ENCODE measurements at regions not wholly inside any gene's neighbourhood (a gene's known extent, or its start where the extent isn't known, plus 50 kb on each side); places are given as distances from the start of the nearest gene placed in this dataset.

GRCh38 chr18:76619621-76620315, 124.7 kb upstream of the ZNF516 start:
- H3K4me3 ChIP-seq (ENCODE audit: low read depth, low read length), result no peak overlapping the region
- no peak for TF ChIP-seq CTCF (IDR thresholded peaks at IDR 0.05; ENCODE audit: control insufficient read depth, extremely low read depth, insufficient read depth)
- DNase-seq (ENCODE audit: low read depth), result no peak

GRCh38 chr18:76619261-76619620, 124.2 kb upstream of the ZNF516 start:
- no peak overlapping the region for H3K4me3 ChIP-seq (ENCODE audit: low read depth, low read length)

GRCh38 chr18:76618721-76619120, 123.7 kb upstream of the ZNF516 start:
- TF ChIP-seq CTCF (IDR thresholded peaks at IDR 0.05; ENCODE audit: control insufficient read depth, extremely low read depth, insufficient read depth), result no peak
- no peak for DNase-seq (ENCODE audit: low read depth)
- no peak overlapping the region for H3K4me3 ChIP-seq (ENCODE audit: low read depth, low read length)

More at GRCh38 chr18:76619261-76619620, 124.2 kb upstream of the ZNF516 start:
- DNase-seq (ENCODE audit: low read depth), result no peak
- no peak for TF ChIP-seq CTCF (IDR thresholded peaks at IDR 0.05; ENCODE audit: control insufficient read depth, extremely low read depth, insufficient read depth)

GRCh38 chr18:76616373-76616772, 121.3 kb upstream of the ZNF516 start:
- no peak for TF ChIP-seq CTCF (IDR thresholded peaks at IDR 0.05; ENCODE audit: control insufficient read depth, extremely low read depth, insufficient read depth)
- H3K4me3 ChIP-seq (ENCODE audit: low read depth, low read length), result no peak overlapping the region
- DNase-seq (ENCODE audit: low read depth), result no peak

- no peak for DNase-seq (ENCODE audit: low read depth)
Observed at GRCh38 chr18:76615065-76615733, 120.2 kb upstream of the ZNF516 start.

GRCh38 chr18:76613755-76614120, 118.7 kb upstream of the ZNF516 start:
- no peak for TF ChIP-seq CTCF (IDR thresholded peaks at IDR 0.05; ENCODE audit: control insufficient read depth, extremely low read depth, insufficient read depth)
- no peak for DNase-seq (ENCODE audit: low read depth)
- H3K4me3 ChIP-seq (ENCODE audit: low read depth, low read length), result no peak overlapping the region

More at GRCh38 chr18:76615065-76615733, 120.2 kb upstream of the ZNF516 start:
- no peak overlapping the region for H3K4me3 ChIP-seq (ENCODE audit: low read depth, low read length)
- TF ChIP-seq CTCF (IDR thresholded peaks at IDR 0.05; ENCODE audit: control insufficient read depth, extremely low read depth, insufficient read depth), result no peak

Data from LNCaP clone FGC (cell line).